ENCODE measurements at regions not wholly inside any gene's neighbourhood (a gene's known extent, or its start where the extent isn't known, plus 50 kb on each side); places are given as distances from the start of the nearest gene placed in this dataset.

GRCh38 chr1:209326831-209327230 is 256.7 kb upstream of the CAMK1G start:
- H3K27me3 ChIP-seq (ENCODE audit: insufficient read depth, low read length, poor library complexity, severe bottlenecking), result no peaks in the 10 kb centered on the region
- H3K9me3 ChIP-seq (ENCODE audit: insufficient read depth, low read depth, low read length), result no peaks in the 10 kb centered on the region
- H3K36me3 ChIP-seq (ENCODE audit: insufficient read depth, low read length), result no peaks in the 10 kb centered on the region
- no peak for TF ChIP-seq EZH2phosphoT487 (IDR thresholded peaks at IDR 0.05; ENCODE audit: borderline replicate concordance)
- no peaks in the 10 kb centered on the region for H3K4me1 ChIP-seq (ENCODE audit: insufficient read depth, low read length, poor library complexity, severe bottlenecking)
- no peaks in the 10 kb centered on the region for H3K9me2 ChIP-seq (replicated peaks; ENCODE audit: low read depth, low read length)
- H3F3A ChIP-seq (ENCODE audit: low read depth), result no peaks in the 10 kb centered on the region
- no peak overlapping the region for H3K4me2 ChIP-seq (ENCODE audit: low read depth, low read length, poor library complexity, severe bottlenecking)
- H3K9ac ChIP-seq (ENCODE audit: low read depth, low read length, poor library complexity, severe bottlenecking), result no peak overlapping the region
- H3K79me2 ChIP-seq (ENCODE audit: insufficient read depth, low read length), result no peaks in the 10 kb centered on the region
- H3K4me3 ChIP-seq (ENCODE audit: low read length, poor library complexity, severe bottlenecking), result no peak overlapping the region
- no peaks in the 10 kb centered on the region for H4K20me1 ChIP-seq (ENCODE audit: insufficient read depth, low read length, poor library complexity, severe bottlenecking)
- H2AFZ ChIP-seq (ENCODE audit: low read length), result no peak overlapping the region

GRCh38 chr1:209328196-209328595 is 255.3 kb upstream of the CAMK1G start:
- Histone ChIP-seq H2AFZ (ENCODE audit: low read length) (no peak overlapping the region), H3K79me2 (ENCODE audit: insufficient read depth, low read length) (no peaks in the 10 kb centered on the region), H3K9ac (ENCODE audit: low read depth, low read length, poor library complexity, severe bottlenecking) (no peak overlapping the region), H3F3A (ENCODE audit: low read depth) (no peaks in the 10 kb centered on the region), H3K9me2 (replicated peaks; ENCODE audit: low read depth, low read length) (no peaks in the 10 kb centered on the region), H3K4me1 (ENCODE audit: insufficient read depth, low read length, poor library complexity, severe bottlenecking) (no peaks in the 10 kb centered on the region), H3K27me3 (ENCODE audit: insufficient read depth, low read length, poor library complexity, severe bottlenecking) (no peaks in the 10 kb centered on the region), H4K20me1 (ENCODE audit: insufficient read depth, low read length, poor library complexity, severe bottlenecking) (no peaks in the 10 kb centered on the region), H3K36me3 (ENCODE audit: insufficient read depth, low read length) (no peaks in the 10 kb centered on the region), H3K4me2 (ENCODE audit: low read depth, low read length, poor library complexity, severe bottlenecking) (no peak overlapping the region), H3K9me3 (ENCODE audit: insufficient read depth, low read depth, low read length) (no peaks in the 10 kb centered on the region), H3K4me3 (ENCODE audit: low read length, poor library complexity, severe bottlenecking) (no peak overlapping the region)
- TF ChIP-seq CTCF (conservative IDR thresholded peaks at IDR 0.05; ENCODE audit: low read length) (no peak), EZH2phosphoT487 (IDR thresholded peaks at IDR 0.05; ENCODE audit: borderline replicate concordance) (no peak)

GRCh38 chr1:209335178-209335577 is 248.3 kb upstream of the CAMK1G start:
- Histone ChIP-seq H2AFZ (ENCODE audit: low read length) (no peak overlapping the region), H4K20me1 (ENCODE audit: insufficient read depth, low read length, poor library complexity, severe bottlenecking) (no peaks in the 10 kb centered on the region), H3K4me1 (ENCODE audit: insufficient read depth, low read length, poor library complexity, severe bottlenecking) (no peaks in the 10 kb centered on the region), H3K4me3 (ENCODE audit: low read length, poor library complexity, severe bottlenecking) (no peak overlapping the region), H3K9me3 (ENCODE audit: insufficient read depth, low read depth, low read length) (no peaks in the 10 kb centered on the region), H3K27me3 (ENCODE audit: insufficient read depth, low read length, poor library complexity, severe bottlenecking) (no peaks in the 10 kb centered on the region), H3F3A (ENCODE audit: low read depth) (no peaks in the 10 kb centered on the region), H3K9ac (ENCODE audit: low read depth, low read length, poor library complexity, severe bottlenecking) (no peak overlapping the region), H3K4me2 (ENCODE audit: low read depth, low read length, poor library complexity, severe bottlenecking) (no peak overlapping the region), H3K9me2 (replicated peaks; ENCODE audit: low read depth, low read length) (no peaks in the 10 kb centered on the region), H3K79me2 (ENCODE audit: insufficient read depth, low read length) (no peaks in the 10 kb centered on the region), H3K36me3 (ENCODE audit: insufficient read depth, low read length) (no peaks in the 10 kb centered on the region)
- TF ChIP-seq CTCF (conservative IDR thresholded peaks at IDR 0.05; ENCODE audit: low read length) (peak; percentile 80), EZH2phosphoT487 (IDR thresholded peaks at IDR 0.05; ENCODE audit: borderline replicate concordance) (no peak)

GRCh38 chr1:209341146-209341545 is 242.4 kb upstream of the CAMK1G start:
- Histone ChIP-seq H3K9me3 (ENCODE audit: insufficient read depth, low read depth, low read length) (no peaks in the 10 kb centered on the region), H3K9ac (ENCODE audit: low read depth, low read length, poor library complexity, severe bottlenecking) (no peak overlapping the region), H4K20me1 (ENCODE audit: insufficient read depth, low read length, poor library complexity, severe bottlenecking) (no peaks in the 10 kb centered on the region), H3K4me3 (ENCODE audit: low read length, poor library complexity, severe bottlenecking) (no peak overlapping the region), H3K4me2 (ENCODE audit: low read depth, low read length, poor library complexity, severe bottlenecking) (no peak overlapping the region), H3K4me1 (ENCODE audit: insufficient read depth, low read length, poor library complexity, severe bottlenecking) (no peaks in the 10 kb centered on the region), H3K36me3 (ENCODE audit: insufficient read depth, low read length) (no peaks in the 10 kb centered on the region), H3K9me2 (replicated peaks; ENCODE audit: low read depth, low read length) (no peaks in the 10 kb centered on the region), H3K79me2 (ENCODE audit: insufficient read depth, low read length) (no peaks in the 10 kb centered on the region), H2AFZ (ENCODE audit: low read length) (no peak overlapping the region), H3F3A (ENCODE audit: low read depth) (no peaks in the 10 kb centered on the region), H3K27me3 (ENCODE audit: insufficient read depth, low read length, poor library complexity, severe bottlenecking) (no peaks in the 10 kb centered on the region)
- no peak for TF ChIP-seq EZH2phosphoT487 (IDR thresholded peaks at IDR 0.05; ENCODE audit: borderline replicate concordance)

Data from Loucy (cell line).